HG03060 (cell line): ENCODE measurements at regions not wholly inside any gene's neighbourhood (a gene's known extent, or its start where the extent isn't known, plus 50 kb on each side); places are given as distances from the start of the nearest gene placed in this dataset.
"Not testable (repeated sequence)": the region's sequence is repeated elsewhere in the genome, so short reads cannot be mapped to it uniquely, and the experiment has no call there.

ENCODE experiments used
- ATAC-seq: cut with Tn5 transposase; IDR thresholded peaks from one replicate; pipeline ENCODE4 v1.9.1; 2021; ENCODE audit warnings: low read depth, moderate number of reproducible peaks; ENCODE audit not compliant: unreplicated experiment

- no peak for ATAC-seq
Measured at GRCh38 chr2:155944218-155944617, 388.3 kb downstream of the NR4A2 start.

- ATAC-seq = no peak
Measured at GRCh38 chr2:155930312-155930711, 402.2 kb downstream of the NR4A2 start.

- ATAC-seq = no peak
Measured at GRCh38 chr2:155917380-155917779, 415.1 kb downstream of the NR4A2 start.

- ATAC-seq = no peak
Measured at GRCh38 chr2:155913356-155913755, 419.2 kb downstream of the NR4A2 start.

GRCh38 chr2:155908567-155908966 is 424.0 kb downstream of the NR4A2 start:
- ATAC-seq = no peak

GRCh38 chr2:155907211-155907610 is 425.3 kb downstream of the NR4A2 start:
- ATAC-seq = no peak

- ATAC-seq = no peak
Measured at GRCh38 chr2:155905657-155906056, 426.9 kb downstream of the NR4A2 start.

- no peak for ATAC-seq
Measured at GRCh38 chr2:155904720-155905119, 427.8 kb downstream of the NR4A2 start.

- ATAC-seq = no peak
Measured at GRCh38 chr2:155902635-155903034, 429.9 kb downstream of the NR4A2 start.

GRCh38 chr2:155895016-155895415 is 437.5 kb downstream of the NR4A2 start:
- no peak for ATAC-seq

GRCh38 chr2:155880382-155880781 is 452.1 kb downstream of the NR4A2 start:
- ATAC-seq = not testable (repeated sequence)

- not testable (repeated sequence) for ATAC-seq
Measured at GRCh38 chr2:155879900-155880299, 452.6 kb downstream of the NR4A2 start.

- ATAC-seq = no peak
Measured at GRCh38 chr2:155872396-155872795, 460.1 kb downstream of the NR4A2 start.

GRCh38 chr2:155871940-155872339 is 460.6 kb downstream of the NR4A2 start:
- ATAC-seq = no peak

GRCh38 chr2:155867564-155867963 is 465.0 kb downstream of the NR4A2 start:
- no peak for ATAC-seq

- ATAC-seq = no peak
Measured at GRCh38 chr2:155866477-155866876, 466.0 kb downstream of the NR4A2 start.

- no peak for ATAC-seq
Measured at GRCh38 chr2:155852156-155852555, 480.4 kb downstream of the NR4A2 start.

GRCh38 chr2:155846259-155846658 is 486.3 kb downstream of the NR4A2 start:
- ATAC-seq = no peak

GRCh38 chr2:155844461-155844860 is 488.1 kb downstream of the NR4A2 start:
- ATAC-seq = no peak

- ATAC-seq = no peak
Measured at GRCh38 chr2:155842103-155842502, 490.4 kb downstream of the NR4A2 start.

- no peak for ATAC-seq
Measured at GRCh38 chr2:155841442-155841841, 491.1 kb downstream of the NR4A2 start.

- ATAC-seq = no peak
Measured at GRCh38 chr2:155840661-155841060, 491.9 kb downstream of the NR4A2 start.

- ATAC-seq = no peak
Measured at GRCh38 chr2:155839991-155840390, 492.5 kb downstream of the NR4A2 start.
